ENCODE measurements at regions not wholly inside any gene's neighbourhood (a gene's known extent, or its start where the extent isn't known, plus 50 kb on each side); places are given as distances from the start of the nearest gene placed in this dataset.

- no peak for TF ChIP-seq GATA2 (IDR thresholded peaks at IDR 0.05; ENCODE audit: low read depth, low read length)
- no peak for TF ChIP-seq GATA3 (IDR thresholded peaks at IDR 0.05; ENCODE audit: low read depth, low read length)
Observed at GRCh38 chr13:63129995-63130394, 1714.3 kb upstream of the PCDH20 start.
